MCF 10A (cell line): ENCODE measurements at regions not wholly inside any gene's neighbourhood (a gene's known extent, or its start where the extent isn't known, plus 50 kb on each side); places are given as distances from the start of the nearest gene placed in this dataset.

Experiments
- BruUV-seq: library from RNA; stranded (reverse); fragments of 400-500 nt; replicated peaks from 2 replicates; lab custom pipeline; 2021; lab: Mats Ljungman, UMichigan
- CTCF ChIA-PET: fragments of 300-600 bp; sonication (Branson Sonifier 250); formaldehyde crosslinking; extraction: SDS; loops from one replicate; lab custom pipeline; 2021; ENCODE audit warnings: antibody characterized with exemption, inconsistent platforms; lab: Yijun Ruan, JAX
- POLR2A ChIA-PET: fragments of 300-600, 350-650 bp; sonication (Branson Sonifier 250); formaldehyde crosslinking; extraction: SDS; loops from one replicate; lab custom pipeline; 2020; ENCODE audit warnings: antibody characterized with exemption, inconsistent platforms; lab: Yijun Ruan, JAX
- DNase-seq: peaks from one replicate; pipeline ENCODE4 v3.0.0-alpha.2; 2018; ENCODE audit not compliant: unreplicated experiment
- H3K27ac Mint-ChIP-seq: one replicate; pipeline ENCODE4 v1.8.0; 2022; ENCODE audit warnings: mild to moderate bottlenecking, low read depth, mixed read lengths; ENCODE audit not compliant: unreplicated experiment
- H3K27me3 Mint-ChIP-seq: one replicate; pipeline ENCODE4 v1.8.0; 2022; ENCODE audit warnings: mixed read lengths; ENCODE audit not compliant: insufficient read depth, unreplicated experiment
- H3K36me3 Mint-ChIP-seq: one replicate; pipeline ENCODE4 v1.8.0; 2022; ENCODE audit warnings: mild to moderate bottlenecking, moderate library complexity, mixed read lengths; ENCODE audit not compliant: insufficient read depth, unreplicated experiment
- H3K4me1 Mint-ChIP-seq: one replicate; pipeline ENCODE4 v1.8.0; 2022; ENCODE audit warnings: mixed read lengths; ENCODE audit not compliant: insufficient read depth, unreplicated experiment
- H3K4me3 Mint-ChIP-seq: one replicate; pipeline ENCODE4 v1.8.0; 2022; ENCODE audit warnings: mild to moderate bottlenecking, moderate library complexity, mixed read lengths; ENCODE audit not compliant: unreplicated experiment
- H3K9me3 Mint-ChIP-seq: one replicate; pipeline ENCODE4 v1.8.0; 2022; ENCODE audit warnings: mixed read lengths; ENCODE audit not compliant: unreplicated experiment
- intact Hi-C: fragments of 100-400 bp; cut with micrococcal nuclease; formaldehyde crosslinking; loops from 2 replicates; pipeline ENCODE4 v1.14.1; 2022
- TF ChIP-seq, protein P1 (sequence below): fragments of 200-600 bp; IDR thresholded peaks from one replicate; pipeline ENCODE4 v1.8.0; 2022; ENCODE audit warnings: antibody characterized with exemption, mild to moderate bottlenecking; ENCODE audit not compliant: unreplicated experiment

DNA sequence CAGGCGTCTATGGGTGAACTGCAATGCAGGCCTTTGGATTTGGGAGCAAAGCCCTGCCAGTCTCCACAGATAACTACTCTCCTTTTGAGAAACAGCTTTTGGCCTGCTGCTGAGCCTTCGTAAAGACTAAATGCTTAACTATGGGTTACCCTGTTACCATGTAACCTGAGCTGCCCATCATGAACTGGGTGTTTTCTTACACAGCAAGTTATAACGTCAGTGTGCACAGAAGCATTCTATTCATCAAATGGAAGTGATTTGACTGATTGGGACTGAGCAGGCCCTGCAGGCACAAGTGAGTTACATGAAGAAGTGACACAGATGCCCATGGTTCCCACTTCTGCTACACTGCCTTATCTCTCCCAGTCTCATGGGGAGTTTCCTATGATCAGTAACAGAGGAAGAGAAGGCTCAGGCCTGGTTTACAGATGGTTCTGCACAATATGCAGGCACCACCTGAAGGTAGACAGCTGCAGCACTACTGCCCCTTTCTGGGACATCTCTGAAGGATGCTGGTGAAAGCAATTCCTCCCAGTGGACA is 319.1 kb downstream of the CD83 start:
- no peak overlapping the region for H3K27ac Mint-ChIP-seq
- CTCF ChIA-PET = interaction anchor here (0.5 kb wide), 1 partner anchor 92 kb away, joined by 3 read pairs; no protein-coding TSS in a partner anchor
- no TSS peak for BruUV-seq

DNA sequence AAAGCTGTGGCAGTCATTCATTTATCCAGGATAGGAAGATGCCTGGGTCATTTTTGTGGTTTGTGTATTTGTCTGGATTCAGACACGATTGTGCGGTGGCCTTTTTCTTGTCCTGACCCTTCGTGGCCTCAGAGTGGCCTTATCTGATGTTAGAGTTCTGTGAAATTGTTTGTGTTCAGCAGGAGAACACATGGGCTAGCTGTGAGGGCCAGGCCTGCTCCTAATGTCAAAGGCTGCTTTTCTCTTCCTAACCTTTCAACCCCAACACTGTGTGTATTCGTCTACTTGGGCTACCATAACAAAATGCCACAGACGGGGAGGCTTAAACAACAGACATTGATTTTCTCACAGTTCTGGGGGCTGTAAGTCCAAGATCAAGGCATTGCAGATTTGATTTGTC is 321.8 kb downstream of the CD83 start:
- CTCF ChIA-PET = no interaction called here

More for the DNA sequence above, 319.1 kb downstream of the CD83 start:
- TF ChIP-seq, protein P1, sequence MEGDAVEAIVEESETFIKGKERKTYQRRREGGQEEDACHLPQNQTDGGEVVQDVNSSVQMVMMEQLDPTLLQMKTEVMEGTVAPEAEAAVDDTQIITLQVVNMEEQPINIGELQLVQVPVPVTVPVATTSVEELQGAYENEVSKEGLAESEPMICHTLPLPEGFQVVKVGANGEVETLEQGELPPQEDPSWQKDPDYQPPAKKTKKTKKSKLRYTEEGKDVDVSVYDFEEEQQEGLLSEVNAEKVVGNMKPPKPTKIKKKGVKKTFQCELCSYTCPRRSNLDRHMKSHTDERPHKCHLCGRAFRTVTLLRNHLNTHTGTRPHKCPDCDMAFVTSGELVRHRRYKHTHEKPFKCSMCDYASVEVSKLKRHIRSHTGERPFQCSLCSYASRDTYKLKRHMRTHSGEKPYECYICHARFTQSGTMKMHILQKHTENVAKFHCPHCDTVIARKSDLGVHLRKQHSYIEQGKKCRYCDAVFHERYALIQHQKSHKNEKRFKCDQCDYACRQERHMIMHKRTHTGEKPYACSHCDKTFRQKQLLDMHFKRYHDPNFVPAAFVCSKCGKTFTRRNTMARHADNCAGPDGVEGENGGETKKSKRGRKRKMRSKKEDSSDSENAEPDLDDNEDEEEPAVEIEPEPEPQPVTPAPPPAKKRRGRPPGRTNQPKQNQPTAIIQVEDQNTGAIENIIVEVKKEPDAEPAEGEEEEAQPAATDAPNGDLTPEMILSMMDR = no peak
- Mint-ChIP-seq H3K27me3 (no peaks in the 10 kb centered on the region), H3K9me3 (no peaks in the 10 kb centered on the region), H3K36me3 (no peaks in the 10 kb centered on the region), H3K4me3 (no peak overlapping the region), H3K4me1 (no peaks in the 10 kb centered on the region)
- no peak for DNase-seq
- intact Hi-C loops = no loop called here
- POLR2A ChIA-PET = no interaction called here

DNA sequence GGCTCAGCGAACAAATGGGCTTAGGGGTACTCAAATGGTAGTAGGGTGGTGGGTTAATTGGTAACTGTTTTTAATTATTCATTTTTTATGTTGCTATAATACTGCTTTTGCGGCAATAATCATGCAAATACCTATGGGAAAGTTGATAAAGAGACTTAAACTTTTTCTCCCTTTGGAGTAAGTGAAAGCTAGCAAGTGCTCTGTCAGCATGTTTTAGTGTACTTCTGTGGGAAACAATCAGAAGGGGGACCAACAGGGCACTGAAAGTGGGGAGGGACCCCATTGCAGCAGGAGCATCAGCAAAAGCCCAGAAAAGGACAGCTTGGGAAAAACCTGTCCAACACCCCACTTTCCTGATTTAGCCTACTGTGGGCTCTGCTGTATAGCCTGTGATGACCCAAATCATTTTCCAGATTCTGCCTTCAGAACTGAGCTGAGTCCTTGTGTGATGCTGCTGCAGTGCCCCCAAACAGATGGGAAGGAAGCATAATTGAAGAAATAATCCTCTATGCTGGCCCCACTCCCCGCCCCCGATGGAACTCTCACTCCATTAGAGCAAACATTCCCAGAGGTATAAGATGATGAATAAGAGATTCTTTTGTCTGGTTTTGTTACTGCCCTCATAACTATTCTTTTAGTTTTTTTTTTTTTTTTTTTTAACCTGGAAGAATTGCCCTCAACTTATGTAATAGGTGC is 322.8 kb downstream of the CD83 start:
- no TSS peak for BruUV-seq
- POLR2A ChIA-PET = no interaction called here
- Mint-ChIP-seq H3K27ac (no peak overlapping the region), H3K4me1 (no peaks in the 10 kb centered on the region), H3K9me3 (no peaks in the 10 kb centered on the region), H3K36me3 (no peaks in the 10 kb centered on the region), H3K4me3 (no peak overlapping the region), H3K27me3 (no peaks in the 10 kb centered on the region)
- DNase-seq = no peak
- intact Hi-C loops = no loop called here
- TF ChIP-seq, protein P1 = no peak
- CTCF ChIA-PET = no interaction called here

More for the DNA sequence above, 321.8 kb downstream of the CD83 start:
- no peaks in the 10 kb centered on the region for H3K4me1 Mint-ChIP-seq
- no peak for DNase-seq
- no TSS peak for BruUV-seq
- no peak overlapping the region for H3K4me3 Mint-ChIP-seq
- H3K36me3 Mint-ChIP-seq = no peaks in the 10 kb centered on the region
- H3K27ac Mint-ChIP-seq = no peak overlapping the region
- TF ChIP-seq, protein P1 = no peak
- no peaks in the 10 kb centered on the region for H3K9me3 Mint-ChIP-seq
- no peaks in the 10 kb centered on the region for H3K27me3 Mint-ChIP-seq
- intact Hi-C loops = no loop called here
- POLR2A ChIA-PET = interaction anchor here (0.6 kb wide), 1 partner anchor 33 kb away, joined by 3 read pairs; no protein-coding TSS in a partner anchor

DNA sequence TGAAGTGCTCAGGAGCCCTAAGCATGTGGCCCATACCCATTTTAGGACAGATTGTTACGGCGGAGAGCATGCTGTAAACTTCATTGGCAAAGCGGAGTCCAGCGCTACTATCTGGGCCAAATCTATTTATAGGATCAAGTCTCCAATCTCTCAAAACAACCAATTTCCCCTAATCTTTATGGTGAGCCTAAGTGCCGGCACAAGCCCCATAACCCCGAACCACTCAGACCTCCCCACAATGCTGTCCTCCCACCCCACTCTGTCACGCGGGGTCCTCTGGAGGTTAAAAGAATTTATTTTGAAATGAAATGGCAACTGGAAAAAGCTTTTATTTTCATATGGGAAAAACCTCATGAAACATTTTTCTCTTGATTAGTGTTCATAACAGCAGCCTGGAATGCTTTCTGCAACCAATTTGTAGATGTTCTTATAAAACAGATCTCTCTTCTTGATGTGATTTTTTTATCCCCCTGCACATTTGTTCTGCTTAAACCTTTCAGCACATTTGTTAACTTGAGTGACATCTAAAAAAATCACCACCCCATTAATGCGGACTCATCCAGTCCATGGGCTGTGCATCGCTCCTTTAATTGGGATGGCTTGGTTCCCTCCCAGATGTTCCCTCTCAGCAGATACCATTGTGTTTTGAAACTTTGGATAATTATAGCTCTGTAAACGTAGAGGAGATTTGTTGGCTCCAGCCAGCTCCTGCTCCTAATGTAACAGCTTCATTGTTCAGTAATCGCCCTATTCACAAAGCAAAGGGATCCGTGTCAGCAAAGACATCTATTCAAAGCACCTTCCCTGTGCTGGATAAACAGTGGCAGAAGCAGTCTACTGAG is 323.6 kb downstream of the CD83 start:
- ChIA-PET CTCF (no interaction called here), POLR2A (no interaction called here)
- Mint-ChIP-seq H3K9me3 (no peaks in the 10 kb centered on the region), H3K4me3 (no peak overlapping the region), H3K27ac (no peak overlapping the region), H3K36me3 (no peaks in the 10 kb centered on the region), H3K27me3 (no peaks in the 10 kb centered on the region), H3K4me1 (no peaks in the 10 kb centered on the region)
- no TSS peak for BruUV-seq
- intact Hi-C loops = no loop called here
- TF ChIP-seq, protein P1 = no peak
- DNase-seq = no peak
